ENCODE measurements at regions not wholly inside any gene's neighbourhood (a gene's known extent, or its start where the extent isn't known, plus 50 kb on each side); places are given as distances from the start of the nearest gene placed in this dataset.

DNA sequence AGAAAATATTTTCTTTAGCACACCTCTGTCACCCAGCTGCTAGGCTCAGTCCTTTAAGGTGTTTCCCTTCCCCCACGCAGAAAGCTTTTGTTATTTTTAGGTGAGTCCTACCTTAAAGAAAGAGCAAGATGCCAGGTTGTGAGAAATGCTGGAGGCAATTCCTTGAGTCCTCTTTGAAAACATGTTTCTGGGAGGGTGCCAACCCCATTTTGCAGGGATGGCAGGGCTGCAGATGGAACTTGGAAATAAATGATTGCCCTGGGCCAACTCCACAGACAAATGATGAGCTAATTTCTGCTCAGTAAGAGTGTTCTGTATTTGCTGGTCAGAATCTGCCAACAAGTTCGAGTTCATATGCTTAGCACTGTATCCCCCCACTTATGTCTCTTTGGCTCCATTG is 119.2 kb upstream of the RAB3GAP2 start:
- TF ChIP-seq POLR2A (IDR thresholded peaks at IDR 0.05; ENCODE audit: low read depth, low read length) (no peak), TAF1 (IDR thresholded peaks at IDR 0.05; ENCODE audit: borderline replicate concordance, low read depth, low read length) (no peak), POLR2AphosphoS5 (IDR thresholded peaks at IDR 0.05; ENCODE audit: low read depth, low read length) (no peak)
